HG03354 (cell line): ENCODE measurements at regions not wholly inside any gene's neighbourhood (a gene's known extent, or its start where the extent isn't known, plus 50 kb on each side); places are given as distances from the start of the nearest gene placed in this dataset.

Experiments used
- ATAC-seq: cut with Tn5 transposase; IDR thresholded peaks from one replicate; pipeline ENCODE4 v1.9.1; 2021; ENCODE audit warnings: mild to moderate bottlenecking; ENCODE audit not compliant: unreplicated experiment, poor library complexity, severe bottlenecking

GRCh38 chr12:45621703-45622102 is 107.8 kb upstream of the ARID2 start:
- ATAC-seq: no peak

- ATAC-seq: no peak
These were observed 107.1 kb upstream of the ARID2 start for GRCh38 chr12:45622210-45622937.

DNA sequence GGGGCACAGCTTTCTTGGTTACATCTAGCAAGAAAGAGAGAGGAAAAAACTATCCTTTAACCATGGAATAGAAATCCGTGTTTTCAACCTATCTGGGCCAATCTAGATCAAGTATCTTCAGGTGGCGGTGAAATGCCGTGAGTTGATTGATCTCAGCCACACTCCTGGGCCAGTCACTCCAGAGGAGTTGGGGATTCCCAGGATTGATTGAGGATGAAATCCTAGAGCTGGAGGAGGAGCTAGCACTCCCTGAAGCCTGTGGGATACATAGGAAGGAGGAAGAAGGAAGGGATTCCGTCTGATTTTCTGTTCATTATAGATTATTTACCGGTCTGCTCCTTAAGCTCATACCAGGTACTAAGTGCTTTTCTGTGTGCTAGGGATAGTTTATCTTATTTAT is 106.3 kb upstream of the ARID2 start:
- ATAC-seq: no peak

GRCh38 chr12:45623940-45624339 is 105.6 kb upstream of the ARID2 start:
- no peak for ATAC-seq

GRCh38 chr12:45626965-45627364 is 102.5 kb upstream of the ARID2 start:
- no peak for ATAC-seq

DNA sequence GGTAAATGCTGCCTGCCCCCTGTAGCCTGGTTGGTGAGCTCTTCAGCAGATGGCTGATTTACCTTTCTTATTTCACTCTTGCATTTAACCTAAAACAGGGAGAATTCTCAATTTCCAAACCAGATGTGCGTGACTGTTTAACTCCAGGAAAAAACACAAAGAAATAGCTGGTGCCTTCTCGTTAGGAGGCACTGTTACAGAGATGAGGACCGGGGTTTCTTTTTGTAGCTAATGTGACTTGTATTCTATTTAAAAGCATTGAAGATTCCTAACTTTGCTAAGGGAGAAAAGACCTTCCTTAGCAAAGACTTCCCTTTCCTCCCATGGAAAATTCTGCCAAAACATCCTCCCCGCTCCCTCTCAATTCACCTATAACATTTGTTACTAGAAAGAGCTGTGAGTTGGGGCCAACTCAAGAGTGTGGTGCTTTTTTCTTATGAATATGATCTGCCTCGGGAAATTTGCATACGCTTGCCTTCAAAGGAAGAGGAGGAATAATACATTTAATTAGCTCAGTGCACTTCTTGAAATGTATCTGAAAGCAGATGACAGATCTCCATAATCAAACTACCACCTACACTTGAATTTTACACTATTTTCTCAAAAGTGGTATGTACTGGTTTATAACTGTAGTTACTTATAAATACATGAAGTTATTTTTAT is 102.0 kb upstream of the ARID2 start:
- ATAC-seq: no peak

DNA sequence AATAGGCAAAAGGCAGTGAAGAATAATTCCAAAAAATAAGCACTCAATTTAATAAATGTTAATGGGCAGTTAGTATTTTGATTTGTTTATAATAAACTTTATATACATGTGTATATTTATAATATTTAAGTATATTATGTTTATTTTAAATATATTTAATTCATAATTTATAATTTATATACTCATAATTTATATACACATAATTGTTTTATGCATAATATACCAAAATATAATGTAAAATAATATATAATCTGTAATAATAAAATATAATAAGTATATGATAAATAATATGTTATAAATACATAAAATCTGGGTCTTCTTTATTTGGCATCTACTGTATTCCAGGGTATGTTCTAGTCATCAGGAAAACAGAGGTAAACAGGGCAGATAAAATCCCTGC is 100.2 kb upstream of the ARID2 start:
- no peak for ATAC-seq

GRCh38 chr12:45633733-45634132 is 95.8 kb upstream of the ARID2 start:
- no peak for ATAC-seq

DNA sequence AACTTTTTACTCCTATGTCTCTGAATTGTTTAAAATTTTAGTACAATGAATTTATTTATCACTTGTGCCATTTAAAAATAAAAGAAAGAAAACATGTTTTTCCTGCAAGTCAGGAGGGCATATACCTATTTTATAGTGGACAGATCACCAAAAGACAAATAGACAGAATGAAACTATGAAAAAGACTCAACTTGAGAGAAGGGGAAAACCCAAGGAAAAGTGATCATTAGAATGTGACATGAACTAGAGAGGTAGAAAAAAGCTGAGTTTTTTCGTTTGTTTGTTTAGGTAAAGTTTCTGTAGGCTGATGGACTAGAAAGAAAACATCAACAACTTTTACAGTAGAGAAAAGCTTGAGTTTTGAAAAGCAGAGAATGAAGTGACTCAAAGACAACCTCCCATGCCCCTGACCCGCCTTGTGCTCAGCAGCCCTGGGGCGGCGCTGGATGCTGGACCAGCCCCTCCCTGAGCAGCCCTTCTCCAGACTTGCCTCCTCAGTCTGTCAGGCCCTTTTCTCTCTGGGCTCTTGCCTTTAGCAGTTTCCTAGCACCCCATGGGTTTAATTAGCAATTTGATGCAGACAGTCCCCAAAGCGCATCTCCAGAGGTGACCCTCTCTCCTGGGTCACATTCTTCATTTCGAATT is 95.1 kb upstream of the ARID2 start:
- peak; percentile 52 for ATAC-seq

- ATAC-seq: no peak
These were observed 92.3 kb upstream of the ARID2 start for GRCh38 chr12:45637242-45637641.

DNA sequence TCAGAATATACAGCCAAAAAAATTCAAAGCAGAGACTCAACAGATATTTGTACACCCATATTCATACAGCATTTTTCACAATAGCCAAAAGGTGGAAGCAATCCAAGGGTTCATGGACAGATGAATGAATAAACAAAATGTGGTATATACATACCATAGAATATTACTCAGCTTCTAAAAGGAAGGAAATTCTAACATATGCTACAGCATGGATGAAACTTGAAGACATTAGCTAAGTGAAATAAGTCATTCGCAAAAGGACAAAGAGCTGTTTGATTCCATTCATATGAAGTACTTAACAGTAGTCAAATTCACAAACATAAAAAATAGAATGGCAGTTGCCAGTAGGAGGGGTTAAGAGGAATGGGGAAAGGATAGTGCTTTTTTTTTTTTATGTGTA is 91.8 kb upstream of the ARID2 start:
- no peak for ATAC-seq

- ATAC-seq: no peak
These were observed 91.1 kb upstream of the ARID2 start for GRCh38 chr12:45638386-45638785.

DNA sequence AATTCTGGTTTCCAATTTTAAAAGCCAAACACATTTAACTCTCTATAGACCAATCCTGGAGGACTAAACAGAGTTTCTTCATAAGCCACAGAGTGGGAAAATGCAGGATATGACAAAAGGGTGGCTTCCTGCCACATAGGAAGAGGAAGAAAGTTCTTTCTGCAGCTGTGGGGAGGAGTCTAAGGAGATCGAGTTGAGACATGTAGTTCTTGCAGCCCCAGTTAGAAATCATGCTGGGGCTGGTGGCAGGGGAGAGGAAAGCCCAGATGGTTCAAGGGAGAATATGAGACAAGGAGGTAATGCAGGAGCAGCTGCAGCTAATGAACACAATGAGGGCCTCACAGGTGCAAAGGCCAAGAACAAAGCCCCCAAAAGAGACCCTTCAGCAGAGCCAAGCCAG is 85.0 kb upstream of the ARID2 start:
- no peak for ATAC-seq

DNA sequence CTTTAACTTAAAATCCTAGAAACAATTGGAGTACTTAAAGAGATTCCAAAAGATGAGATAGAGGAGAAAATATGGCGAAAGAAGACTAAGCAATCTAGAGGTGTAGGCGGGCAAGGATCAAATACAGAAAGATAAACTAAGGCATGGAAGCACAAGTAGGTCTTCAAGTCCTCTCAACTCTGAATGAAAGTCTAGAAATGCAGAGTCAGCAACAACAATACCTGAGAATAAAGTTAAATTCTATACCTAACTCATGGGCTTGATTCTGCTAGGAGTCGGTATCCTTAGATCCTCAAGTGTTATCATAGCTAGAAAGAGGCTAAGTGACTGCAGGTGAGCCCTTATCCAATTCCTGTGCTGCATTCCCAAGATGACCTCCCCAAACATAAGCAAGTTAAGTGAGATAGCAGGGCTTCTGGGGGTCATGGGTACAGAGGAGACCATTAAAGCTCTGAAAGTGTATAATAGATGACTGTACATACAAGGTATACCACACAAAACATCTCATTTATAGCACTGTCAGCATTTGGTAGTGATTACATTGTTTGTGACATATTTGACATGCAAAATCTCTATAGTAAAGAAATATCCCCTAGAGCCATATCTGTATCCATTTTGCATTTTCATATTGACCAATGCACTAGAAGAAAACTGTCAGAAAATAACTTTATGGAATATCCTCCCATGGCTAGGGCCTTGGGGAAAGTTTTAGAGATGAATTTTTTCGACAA is 82.5 kb upstream of the ARID2 start:
- ATAC-seq: no peak

DNA sequence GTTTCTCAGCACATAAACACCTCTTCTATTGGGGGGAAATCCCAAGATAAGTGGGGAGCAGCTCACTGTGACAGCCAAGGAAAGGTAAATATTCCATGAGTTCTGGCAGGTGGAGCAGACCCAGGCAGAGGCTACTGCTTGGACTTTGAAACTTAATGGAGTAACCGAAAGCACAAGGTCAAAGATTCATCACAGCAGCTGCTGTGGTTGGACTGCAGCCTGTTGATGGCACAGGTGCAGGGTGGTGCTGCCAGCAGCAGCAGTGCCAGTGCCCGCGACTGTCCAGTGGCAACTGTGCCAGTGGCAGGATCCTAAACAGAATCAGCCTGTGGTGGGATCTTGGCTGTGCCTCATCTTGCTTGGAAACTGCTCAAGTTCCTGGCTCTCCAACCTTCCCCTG is 81.4 kb upstream of the ARID2 start:
- ATAC-seq: no peak

- no peak for ATAC-seq
These were observed 78.5 kb upstream of the ARID2 start for GRCh38 chr12:45651029-45651428.

DNA sequence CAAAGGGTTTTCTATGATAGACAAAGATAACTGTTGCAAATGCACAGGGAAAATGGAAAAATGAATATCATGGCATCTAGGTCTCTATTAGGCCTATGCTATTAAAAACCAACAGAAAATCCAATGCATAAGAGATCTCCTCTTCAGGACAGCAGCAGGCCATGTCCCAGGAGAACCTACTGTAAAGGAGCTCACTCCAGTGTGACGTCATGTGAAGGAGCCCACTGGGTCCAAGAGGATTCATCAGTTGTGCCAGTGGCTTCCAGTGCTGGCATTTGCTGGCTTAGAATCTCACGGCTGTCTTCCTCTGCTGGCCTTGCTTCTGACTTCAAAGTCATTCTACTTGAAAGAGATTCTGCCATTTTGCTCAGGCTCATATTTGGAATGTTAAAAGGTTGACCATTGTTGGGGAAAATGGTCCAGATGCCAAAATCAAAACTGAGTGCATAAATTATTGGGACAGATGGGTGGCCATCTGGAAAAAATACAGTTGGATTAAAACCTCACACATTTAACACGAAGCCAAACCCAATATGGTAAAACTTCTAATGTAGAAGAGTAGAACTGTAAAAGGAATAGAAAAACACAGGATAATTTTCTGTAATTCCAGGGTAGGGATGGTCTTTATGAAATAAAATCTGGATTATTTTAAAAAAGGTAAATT is 75.4 kb upstream of the ARID2 start:
- ATAC-seq: no peak

GRCh38 chr12:45655186-45655585 is 74.3 kb upstream of the ARID2 start:
- ATAC-seq: peak; percentile 73

GRCh38 chr12:45655743-45656142 is 73.8 kb upstream of the ARID2 start:
- no peak for ATAC-seq

- ATAC-seq: peak; percentile 44
These were observed 71.5 kb upstream of the ARID2 start for GRCh38 chr12:45658020-45658419.
